ENCODE measurements at regions not wholly inside any gene's neighbourhood (a gene's known extent, or its start where the extent isn't known, plus 50 kb on each side); places are given as distances from the start of the nearest gene placed in this dataset.

- no peak for TF ChIP-seq CTCF (conservative IDR thresholded peaks at IDR 0.05; ENCODE audit: low read length)
- no peak for TF ChIP-seq EZH2phosphoT487 (IDR thresholded peaks at IDR 0.05; ENCODE audit: borderline replicate concordance, low read depth, low read length)
Measured at GRCh38 chr16:65770752-65771151, 595.7 kb upstream of the CDH5 start.
